BLaER1 (cell line): ENCODE measurements at regions not wholly inside any gene's neighbourhood (a gene's known extent, or its start where the extent isn't known, plus 50 kb on each side); places are given as distances from the start of the nearest gene placed in this dataset.

Experiments
- H3K27ac ChIP-seq: shearing (Covaris generic); formaldehyde crosslinking; 2 replicates; pipeline ENCODE4 v1.8.1; 2022
- H3K27me3 ChIP-seq: shearing (Covaris generic); formaldehyde crosslinking; 2 replicates; pipeline ENCODE4 v1.8.1; 2022
- H3K36me3 ChIP-seq: shearing (Covaris generic); formaldehyde crosslinking; 2 replicates; pipeline ENCODE4 v1.8.1; 2022
- H3K4me1 ChIP-seq: shearing (Covaris generic); formaldehyde crosslinking; 2 replicates; pipeline ENCODE4 v1.8.1; 2022
- H3K4me2 ChIP-seq: shearing (Covaris generic); formaldehyde crosslinking; 2 replicates; pipeline ENCODE4 v1.8.1; 2022
- H3K4me3 ChIP-seq: shearing (Covaris generic); formaldehyde crosslinking; 2 replicates; pipeline ENCODE4 v1.8.1; 2022
- H3K9ac ChIP-seq: shearing (Covaris generic); formaldehyde crosslinking; 2 replicates; pipeline ENCODE4 v1.8.1; 2022
- H3K9me3 ChIP-seq: shearing (Covaris generic); formaldehyde crosslinking; 2 replicates; pipeline ENCODE4 v1.8.1; 2022
- H4K20me1 ChIP-seq: shearing (Covaris generic); formaldehyde crosslinking; 2 replicates; pipeline ENCODE4 v1.8.1; 2022
- Cebpa-rat ChIP-seq: shearing (Covaris generic); IDR thresholded peaks from 2 replicates; pipeline ENCODE4 v1.8.1; 2022

GRCh38 chr1:2859219-2859880 is 57.9 kb upstream of the TTC34 start:
- Histone ChIP-seq H3K9ac (no peak overlapping the region), H3K4me2 (no peak overlapping the region), H4K20me1 (no peaks in the 10 kb centered on the region; the same call in 1 of the 2 replicates), H3K9me3 (peaks cover 5% of the 10 kb centered on the region; the same call in 1 of the 2 replicates), H3K36me3 (no peaks in the 10 kb centered on the region), H3K27me3 (peaks cover 37% of the 10 kb centered on the region), H3K4me1 (peaks cover 49% of the 10 kb centered on the region), H3K4me3 (no peak overlapping the region), H3K27ac (no peak overlapping the region)
- TF ChIP-seq Cebpa-rat: no peak

GRCh38 chr1:2859881-2860430 is 58.5 kb upstream of the TTC34 start:
- no peak overlapping the region for H3K4me2 ChIP-seq
- no peak for TF ChIP-seq Cebpa-rat
- H3K9me3 ChIP-seq: peaks cover 5% of the 10 kb centered on the region; the same call in 1 of the 2 replicates
- H3K36me3 ChIP-seq: no peaks in the 10 kb centered on the region
- H4K20me1 ChIP-seq: no peaks in the 10 kb centered on the region; the same call in 1 of the 2 replicates
- H3K27me3 ChIP-seq: peaks cover 40% of the 10 kb centered on the region
- H3K4me3 ChIP-seq: no peak overlapping the region
- H3K9ac ChIP-seq: no peak overlapping the region
- peaks cover 55% of the 10 kb centered on the region for H3K4me1 ChIP-seq
- no peak overlapping the region for H3K27ac ChIP-seq

GRCh38 chr1:2860476-2861142 is 59.1 kb upstream of the TTC34 start:
- Histone ChIP-seq H4K20me1 (no peaks in the 10 kb centered on the region; the same call in 1 of the 2 replicates), H3K36me3 (no peaks in the 10 kb centered on the region), H3K9me3 (peaks cover 5% of the 10 kb centered on the region; the same call in 1 of the 2 replicates), H3K4me1 (peaks cover 59% of the 10 kb centered on the region), H3K27me3 (peaks cover 46% of the 10 kb centered on the region), H3K27ac (no peak overlapping the region), H3K9ac (no peak overlapping the region), H3K4me3 (no peak overlapping the region), H3K4me2 (peak overlapping the region; percentile 43)
- TF ChIP-seq Cebpa-rat: no peak

- Histone ChIP-seq H3K4me1 (peaks cover 54% of the 10 kb centered on the region), H3K27me3 (peaks cover 51% of the 10 kb centered on the region), H4K20me1 (no peaks in the 10 kb centered on the region; the same call in 1 of the 2 replicates), H3K4me2 (peak overlapping the region; percentile 43), H3K36me3 (no peaks in the 10 kb centered on the region), H3K9me3 (peaks cover 5% of the 10 kb centered on the region; the same call in 1 of the 2 replicates), H3K4me3 (no peak overlapping the region), H3K9ac (no peak overlapping the region), H3K27ac (no peak overlapping the region)
- TF ChIP-seq Cebpa-rat: no peak
Measured at GRCh38 chr1:2861143-2861987, 59.9 kb upstream of the TTC34 start.

GRCh38 chr1:2861988-2862813 is 60.7 kb upstream of the TTC34 start:
- TF ChIP-seq Cebpa-rat: no peak
- Histone ChIP-seq H3K4me3 (no peak overlapping the region), H3K27me3 (peaks cover 50% of the 10 kb centered on the region), H3K4me1 (peaks cover 47% of the 10 kb centered on the region), H3K9ac (no peak overlapping the region), H4K20me1 (no peaks in the 10 kb centered on the region; the same call in 1 of the 2 replicates), H3K9me3 (peaks cover 5% of the 10 kb centered on the region; the same call in 1 of the 2 replicates), H3K27ac (no peak overlapping the region), H3K36me3 (no peaks in the 10 kb centered on the region), H3K4me2 (peak overlapping the region; percentile 43)

- TF ChIP-seq Cebpa-rat: no peak
- Histone ChIP-seq H3K36me3 (no peaks in the 10 kb centered on the region), H3K4me2 (peak overlapping the region; percentile 91), H4K20me1 (no peaks in the 10 kb centered on the region; the same call in 1 of the 2 replicates), H3K9me3 (peaks cover 5% of the 10 kb centered on the region; the same call in 1 of the 2 replicates), H3K4me3 (peak overlapping the region; percentile 18; the same call in 1 of the 2 replicates), H3K4me1 (peaks cover 47% of the 10 kb centered on the region), H3K9ac (no peak overlapping the region), H3K27ac (peak overlapping the region; percentile 41; the same call in 1 of the 2 replicates), H3K27me3 (peaks cover 49% of the 10 kb centered on the region)
Measured at GRCh38 chr1:2862814-2863647, 61.5 kb upstream of the TTC34 start.

- Histone ChIP-seq H3K27me3 (peaks cover 49% of the 10 kb centered on the region), H3K4me1 (peaks cover 47% of the 10 kb centered on the region)
Measured at GRCh38 chr1:2863648-2863963, 62.1 kb upstream of the TTC34 start.

More at GRCh38 chr1:2863648-2863963, 62.1 kb upstream of the TTC34 start:
- Histone ChIP-seq H3K9me3 (peaks cover 5% of the 10 kb centered on the region; the same call in 1 of the 2 replicates), H3K27ac (peak overlapping the region; percentile 41; the same call in 1 of the 2 replicates), H3K36me3 (no peaks in the 10 kb centered on the region), H3K4me3 (peak overlapping the region; percentile 18; the same call in 1 of the 2 replicates), H3K4me2 (peak overlapping the region; percentile 91), H3K9ac (0 out of 2 replicates have a peak overlapping the region, but pooled peaks have one; percentile 48), H4K20me1 (no peaks in the 10 kb centered on the region; the same call in 1 of the 2 replicates)
- no peak for TF ChIP-seq Cebpa-rat
